Umbilical cord (tissue), 1 donor: ENCODE measurements at regions not wholly inside any gene's neighbourhood (a gene's known extent, or its start where the extent isn't known, plus 50 kb on each side); places are given as distances from the start of the nearest gene placed in this dataset.
"Not testable (repeated sequence)": the region's sequence is repeated elsewhere in the genome, so short reads cannot be mapped to it uniquely, and the experiment has no call there.

Source experiments
- DNase-seq: peaks from one replicate; pipeline ENCODE4 v3.0.0-alpha.2; 2015; ENCODE audit warnings: low spot score

DNA sequence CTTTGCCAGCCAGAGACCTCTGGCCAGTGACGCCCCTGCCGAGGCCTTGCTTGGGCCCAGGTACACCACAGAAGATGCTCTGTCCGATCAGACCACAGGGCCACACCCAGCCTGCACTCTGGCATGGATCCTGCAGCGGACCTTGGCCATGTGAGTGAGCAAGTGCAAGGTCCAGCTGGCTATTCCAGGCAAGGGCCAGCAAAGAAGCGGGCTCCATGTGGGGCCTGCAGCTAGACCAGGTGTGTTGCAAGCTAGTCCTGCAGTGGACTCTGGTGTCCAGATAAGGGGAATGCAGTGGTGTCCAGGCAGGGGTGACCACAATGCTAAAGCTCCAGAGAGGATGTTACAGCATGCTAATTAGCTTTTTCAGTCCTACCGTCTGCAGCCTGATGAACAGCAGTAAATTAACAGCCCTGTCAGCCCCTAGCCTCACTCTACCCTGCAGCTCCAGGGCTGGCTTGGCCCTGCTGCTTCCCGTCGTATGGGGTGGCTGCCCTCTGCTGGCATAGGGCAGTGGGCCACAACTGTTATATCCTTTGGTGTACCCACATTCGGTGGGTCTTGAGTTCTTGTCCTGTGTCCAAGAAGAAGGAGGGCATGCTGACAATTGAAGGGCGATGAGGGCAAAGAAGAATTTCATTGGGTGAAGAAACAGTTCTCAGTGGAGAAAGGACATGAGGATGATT is 284.5 kb upstream of the POU5F2 start:
- no peak for DNase-seq

DNA sequence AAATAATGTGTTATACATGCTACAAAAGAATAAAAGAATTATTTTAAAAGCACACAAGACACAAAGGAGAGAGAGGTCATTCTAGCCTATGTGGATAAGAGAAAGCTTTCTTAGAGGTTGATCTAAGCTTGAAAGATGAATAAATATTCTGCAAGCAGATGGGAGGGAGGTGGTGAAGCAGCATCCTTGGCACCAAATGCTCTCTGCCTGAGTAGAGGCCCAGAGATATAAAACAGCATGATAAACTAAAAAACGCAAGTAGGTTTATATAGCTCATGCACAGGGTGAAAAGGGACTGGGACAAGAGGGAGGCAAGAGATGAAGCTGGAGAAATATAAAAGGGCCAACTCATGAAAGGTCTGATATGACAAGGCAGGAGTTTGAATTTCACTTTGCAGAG is 283.2 kb upstream of the POU5F2 start:
- DNase-seq, result no peak

DNA sequence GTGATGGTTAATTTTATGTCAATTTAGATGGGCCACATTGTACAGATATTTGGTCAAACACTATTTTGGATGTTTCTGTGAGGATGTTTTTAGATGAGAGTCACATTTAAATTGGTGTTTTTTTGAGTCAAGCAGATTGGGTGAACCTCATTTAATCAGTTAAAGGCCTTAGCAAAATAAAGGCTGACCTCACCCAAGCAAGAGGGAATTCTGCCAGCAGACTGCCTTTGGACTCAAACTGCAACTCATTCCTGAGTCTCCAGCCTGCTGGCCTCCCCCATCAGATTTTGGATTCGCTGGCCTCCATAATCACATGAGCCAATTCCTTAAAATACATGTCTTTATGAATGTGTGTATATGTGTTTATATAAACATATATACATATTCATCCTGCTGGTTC is 282.7 kb upstream of the POU5F2 start:
- no peak for DNase-seq

DNA sequence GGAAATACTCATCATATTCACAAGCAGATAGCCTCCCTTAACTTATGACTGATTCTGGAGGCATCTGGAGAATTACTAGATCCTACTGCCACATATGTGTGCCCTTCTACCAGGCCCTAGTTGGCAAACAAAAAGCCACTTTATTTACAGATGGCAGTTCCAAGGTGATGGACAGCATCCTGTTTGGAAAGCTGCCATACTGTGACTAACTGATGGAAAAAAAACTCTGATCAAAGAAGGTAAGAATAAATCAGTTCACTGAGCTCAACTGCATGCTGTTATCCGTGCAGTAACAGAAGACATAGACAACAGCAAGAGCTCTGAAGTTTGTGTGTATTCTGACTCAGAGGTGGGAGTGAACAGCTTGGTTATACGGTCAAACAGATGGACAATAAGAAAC is 279.8 kb upstream of the POU5F2 start:
- no peak for DNase-seq

DNA sequence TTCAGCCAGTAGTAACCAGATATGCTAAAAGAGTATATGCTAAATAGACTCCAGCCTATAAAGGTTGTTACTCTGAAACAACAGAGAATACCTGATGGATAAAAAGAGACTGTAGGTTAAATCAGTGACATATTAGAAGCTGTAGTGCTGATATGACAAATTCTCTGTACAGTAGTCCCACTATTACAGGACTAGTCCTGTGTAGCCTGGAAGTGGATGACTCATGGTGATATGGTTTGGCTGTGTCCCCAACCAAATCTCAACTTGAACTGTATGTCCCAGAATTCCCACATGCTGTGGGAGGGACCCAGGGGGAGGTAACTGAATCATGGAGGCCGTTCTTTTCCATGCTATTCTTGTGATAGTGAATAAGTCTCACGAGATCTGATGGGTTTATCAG is 276.2 kb upstream of the POU5F2 start:
- no peak for DNase-seq

DNA sequence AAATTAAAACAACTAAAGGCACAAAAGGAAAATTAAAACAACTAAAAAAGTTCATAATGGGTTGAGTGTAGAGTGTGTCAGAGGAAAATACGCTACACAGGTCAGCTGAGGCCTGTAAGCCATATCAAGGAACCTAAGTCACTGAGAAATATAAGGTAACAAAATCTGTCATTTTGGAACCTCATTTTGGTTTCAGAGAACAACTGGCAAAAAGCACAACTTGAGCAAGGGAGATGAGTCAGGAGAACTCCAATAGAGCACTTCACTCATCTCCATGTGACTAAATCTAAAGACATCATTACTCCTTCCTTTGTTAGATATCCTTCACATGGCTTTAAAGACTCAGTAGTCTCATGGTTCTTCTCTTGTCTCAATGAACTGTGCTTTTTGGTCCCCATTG is 269.4 kb upstream of the POU5F2 start:
- no peak for DNase-seq

DNA sequence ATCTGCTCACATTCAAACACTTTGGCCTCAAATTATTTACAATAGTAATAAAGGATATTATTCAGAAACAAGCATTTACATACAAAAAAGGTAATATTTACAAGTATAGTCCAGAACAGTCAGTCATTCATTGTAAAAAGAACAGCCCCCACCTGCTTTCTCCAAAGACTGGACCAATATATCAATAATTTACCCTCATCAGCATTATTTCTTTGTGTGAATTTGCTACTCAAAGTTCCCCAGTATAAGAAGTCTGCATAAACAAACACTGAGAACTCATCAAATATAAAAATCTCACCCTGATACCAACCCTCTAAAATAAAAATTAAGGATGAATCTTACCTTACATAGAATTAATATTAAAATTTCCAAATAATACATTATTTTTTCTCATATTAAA is 267.8 kb upstream of the POU5F2 start:
- DNase-seq, result no peak

DNA sequence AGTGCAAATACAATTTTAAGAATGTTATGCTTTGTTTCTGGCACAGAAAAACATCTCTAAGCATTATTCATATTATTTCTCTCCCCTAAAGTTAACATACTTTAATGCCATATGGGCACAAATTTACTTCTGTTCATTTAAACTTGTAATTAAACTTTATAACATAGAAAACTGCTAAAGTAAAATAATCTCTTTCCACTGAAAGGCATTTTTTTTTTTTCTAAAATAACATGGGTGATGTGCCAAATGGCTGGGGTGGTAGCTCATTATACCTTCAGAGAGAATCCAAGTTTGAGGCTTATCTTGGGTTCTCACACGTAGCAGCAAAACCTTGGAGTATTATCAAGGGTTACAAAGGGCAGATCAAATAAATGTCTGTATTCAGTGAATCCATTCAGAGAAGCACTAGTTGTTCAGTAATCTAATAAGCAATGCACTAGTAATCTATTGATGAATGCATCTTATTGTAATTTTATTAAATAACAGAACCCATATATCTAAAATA is 257.6 kb upstream of the POU5F2 start:
- DNase-seq, result no peak

DNA sequence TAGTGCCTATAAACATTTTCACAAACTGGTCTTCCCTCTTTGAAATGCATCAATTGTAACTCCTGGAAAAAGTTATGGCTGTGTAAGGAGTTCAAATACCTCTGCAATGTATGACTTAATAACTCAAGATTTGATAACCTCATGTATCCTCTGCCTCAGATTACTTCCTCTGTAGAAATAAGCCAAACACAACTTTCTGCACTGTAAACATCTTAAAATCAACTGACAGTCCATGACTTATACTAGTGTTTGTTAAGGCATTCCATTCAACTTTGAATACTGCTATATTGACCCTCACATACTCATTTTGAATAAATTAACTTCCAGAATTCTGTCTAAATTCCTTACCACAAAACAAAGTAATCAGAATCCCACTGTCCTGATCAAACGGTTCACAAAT is 256.2 kb upstream of the POU5F2 start:
- DNase-seq, result no peak

DNA sequence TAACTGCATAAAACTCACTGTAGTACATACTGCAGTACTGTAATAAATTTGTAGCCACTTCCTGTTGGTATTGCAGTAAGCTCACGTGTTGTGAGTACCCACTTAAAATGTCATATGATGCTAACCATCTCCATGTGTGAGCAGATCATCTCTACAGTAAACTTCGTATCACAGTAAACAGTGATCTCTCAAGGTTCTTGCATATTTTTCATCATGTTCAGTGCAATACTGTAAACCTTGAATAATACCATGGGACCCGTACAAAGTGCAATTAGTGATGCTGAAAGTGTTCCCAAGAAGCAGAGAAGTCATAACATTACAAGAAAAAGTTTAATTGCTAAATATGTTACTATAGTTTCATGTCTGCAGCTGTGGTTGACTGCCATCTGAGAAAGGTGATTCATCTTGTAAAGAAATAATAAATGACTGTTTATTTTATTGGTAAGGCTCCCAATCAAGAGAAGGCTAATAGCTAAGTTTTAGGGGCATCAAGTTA is 253.8 kb upstream of the POU5F2 start:
- no peak for DNase-seq

DNA sequence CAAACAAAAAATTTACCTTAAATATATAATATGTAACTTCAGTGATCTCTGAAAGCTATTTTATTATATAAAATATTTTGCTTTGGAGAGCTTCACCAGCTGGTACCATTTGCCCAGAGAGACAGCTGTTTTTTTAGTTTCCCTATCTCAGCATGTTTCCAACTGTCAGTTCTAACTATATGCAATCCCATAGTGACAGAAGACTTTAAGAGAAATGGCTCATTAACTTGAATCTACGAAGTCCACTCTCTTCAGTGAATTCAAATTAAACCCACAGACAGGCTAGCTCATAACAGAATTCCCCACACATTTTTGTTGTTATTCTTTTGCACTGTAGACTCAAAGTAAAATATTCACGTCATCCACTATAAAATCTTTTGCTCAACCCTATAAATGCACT is 251.8 kb upstream of the POU5F2 start:
- DNase-seq, result no peak

DNA sequence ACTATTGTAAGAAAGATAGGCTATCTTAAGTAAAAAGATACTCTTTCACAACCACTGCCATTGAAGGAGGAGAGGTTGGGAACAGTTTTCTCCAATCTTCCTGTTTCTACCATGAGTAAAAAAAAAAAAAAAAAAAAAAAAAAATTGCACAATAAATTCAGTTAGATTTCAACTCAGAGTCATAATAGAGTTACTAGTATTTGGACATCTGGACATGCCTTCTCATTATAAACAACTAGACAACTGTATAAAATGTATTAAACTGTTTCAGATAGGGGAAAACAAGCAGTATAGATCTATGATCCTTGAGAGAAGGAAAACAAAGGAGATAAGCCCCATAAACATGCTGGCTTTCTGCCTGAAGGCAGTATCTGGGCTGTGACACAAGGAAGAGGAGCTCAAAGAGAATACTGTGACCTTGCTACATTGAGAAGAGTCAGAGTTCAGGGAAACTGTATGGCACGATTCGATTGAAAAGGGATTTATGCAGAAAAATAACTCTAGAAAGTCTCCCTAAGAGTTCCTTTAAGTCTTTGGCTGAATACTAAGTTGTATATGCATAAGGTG is 249.2 kb upstream of the POU5F2 start:
- no peak for DNase-seq

DNA sequence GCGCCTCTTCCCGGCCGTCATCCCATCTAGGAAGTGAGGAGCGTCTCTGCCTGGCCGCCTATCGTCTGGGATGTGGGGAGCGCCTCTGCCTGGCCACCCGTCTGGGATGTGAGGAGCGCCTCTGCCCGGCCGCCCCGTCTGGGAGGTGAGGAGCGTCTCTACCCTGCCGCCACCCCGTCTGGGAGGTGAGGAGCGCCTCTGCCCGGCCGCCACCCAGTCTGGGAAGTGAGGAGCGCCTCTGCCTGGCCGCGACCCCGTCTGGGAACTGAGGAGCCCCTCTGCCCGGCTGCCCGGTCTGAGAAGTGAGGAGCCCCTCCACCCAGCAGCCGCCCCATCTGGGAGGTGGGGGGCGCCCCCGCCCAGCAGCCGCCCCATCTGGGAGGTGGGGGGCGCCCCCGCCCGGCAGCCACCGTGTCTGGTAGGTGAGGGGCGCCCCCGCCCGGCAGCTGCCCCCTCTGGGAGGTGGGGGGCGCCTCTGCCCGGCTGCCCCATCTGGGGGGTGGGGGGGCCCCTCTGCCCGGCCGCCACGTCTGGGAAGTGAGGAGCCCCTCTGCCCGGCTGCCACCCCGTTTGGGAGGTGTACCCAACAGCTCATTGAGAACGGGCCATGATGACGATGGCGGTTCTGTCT is 244.7 kb upstream of the POU5F2 start:
- DNase-seq, result not testable (repeated sequence)

DNA sequence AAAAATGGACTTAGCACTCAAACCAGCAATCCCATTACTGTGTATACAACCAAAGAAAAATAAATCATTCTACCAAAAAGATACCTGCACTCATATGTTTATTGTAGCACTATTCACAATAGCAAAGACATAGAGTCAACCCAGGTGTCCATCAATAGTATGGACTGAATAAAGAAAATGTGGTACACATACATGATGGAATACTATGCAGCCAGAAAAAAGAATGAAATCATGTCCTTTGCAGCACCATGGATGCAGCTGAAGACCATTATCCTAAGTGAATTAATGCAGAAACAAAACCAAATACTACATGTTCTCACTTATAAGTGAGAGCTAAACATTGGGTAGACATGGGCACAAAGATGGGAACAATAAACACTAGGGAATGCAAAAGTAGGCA is 236.8 kb upstream of the POU5F2 start:
- DNase-seq, result no peak

DNA sequence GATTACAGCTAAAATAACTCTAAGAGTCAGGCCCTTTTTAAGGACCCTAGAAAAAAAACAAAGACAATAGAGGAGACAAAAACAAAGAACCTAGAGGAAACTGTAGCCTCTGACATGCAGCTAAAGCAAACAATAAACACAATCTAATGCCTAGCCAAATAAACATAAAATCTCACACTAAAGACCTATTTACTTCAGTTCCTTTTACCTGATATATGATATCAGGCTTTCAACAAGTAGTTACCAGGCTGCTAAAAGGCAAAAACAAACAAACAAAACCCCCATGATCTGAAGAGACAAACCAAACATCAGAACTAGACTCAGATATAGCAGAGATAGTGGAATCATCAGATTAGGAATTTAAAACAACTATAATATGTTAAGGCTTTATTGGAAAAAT is 226.5 kb upstream of the POU5F2 start:
- DNase-seq, result no peak

DNA sequence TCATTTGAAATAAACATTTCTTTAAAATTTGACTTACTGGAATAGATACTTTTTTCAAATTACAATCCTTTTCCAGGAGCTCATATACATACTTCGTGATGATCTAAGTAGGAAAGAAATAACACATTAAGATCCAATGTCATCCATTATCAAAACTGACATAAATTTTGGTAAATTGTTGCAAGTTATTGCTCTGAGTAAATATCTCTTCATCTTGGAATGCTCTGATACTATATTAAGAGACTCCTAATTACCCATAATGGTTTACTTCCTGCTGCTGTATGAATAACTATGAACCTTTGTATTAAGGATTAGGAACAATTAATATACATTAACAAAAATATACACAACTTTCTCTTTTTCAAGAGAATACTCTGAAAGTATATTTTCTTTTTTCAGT is 223.0 kb upstream of the POU5F2 start:
- no peak for DNase-seq

DNA sequence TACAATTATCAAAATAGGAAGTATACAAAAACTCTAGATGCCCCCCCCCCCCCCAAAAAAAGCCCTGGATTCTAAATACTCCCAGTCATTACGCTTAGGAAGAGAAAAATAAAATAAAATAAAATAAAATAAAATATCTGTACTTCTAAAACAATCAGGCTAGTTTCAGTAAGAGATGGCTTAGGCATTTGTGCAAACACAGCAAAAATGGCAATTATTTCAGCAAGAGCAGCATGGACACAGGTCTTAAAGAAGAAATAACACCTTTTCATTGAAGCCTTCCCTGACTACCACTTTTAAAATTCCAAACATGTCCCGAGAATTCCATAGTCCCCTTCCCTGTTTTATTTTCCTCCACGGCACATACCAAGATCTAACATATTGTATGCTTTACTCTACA is 218.6 kb upstream of the POU5F2 start:
- DNase-seq, result no peak

DNA sequence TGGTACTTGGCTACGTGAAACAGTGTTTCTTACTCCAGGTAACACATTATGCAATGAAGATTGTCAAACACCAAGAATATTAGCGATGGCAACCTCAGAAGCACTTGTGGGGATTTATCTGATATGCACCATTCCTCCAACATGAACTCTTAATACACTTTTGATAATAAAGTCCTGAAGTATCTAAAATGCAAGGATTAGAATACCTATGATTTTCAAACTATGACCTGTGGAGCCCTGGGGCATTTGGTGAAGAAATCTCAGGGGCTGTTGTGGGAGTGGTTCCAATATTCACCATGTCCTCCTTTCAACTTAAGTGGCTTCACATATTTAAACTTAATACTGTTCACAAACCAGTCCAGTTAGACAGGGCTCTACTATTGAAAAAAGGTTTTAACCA is 214.6 kb upstream of the POU5F2 start:
- DNase-seq, result no peak

DNA sequence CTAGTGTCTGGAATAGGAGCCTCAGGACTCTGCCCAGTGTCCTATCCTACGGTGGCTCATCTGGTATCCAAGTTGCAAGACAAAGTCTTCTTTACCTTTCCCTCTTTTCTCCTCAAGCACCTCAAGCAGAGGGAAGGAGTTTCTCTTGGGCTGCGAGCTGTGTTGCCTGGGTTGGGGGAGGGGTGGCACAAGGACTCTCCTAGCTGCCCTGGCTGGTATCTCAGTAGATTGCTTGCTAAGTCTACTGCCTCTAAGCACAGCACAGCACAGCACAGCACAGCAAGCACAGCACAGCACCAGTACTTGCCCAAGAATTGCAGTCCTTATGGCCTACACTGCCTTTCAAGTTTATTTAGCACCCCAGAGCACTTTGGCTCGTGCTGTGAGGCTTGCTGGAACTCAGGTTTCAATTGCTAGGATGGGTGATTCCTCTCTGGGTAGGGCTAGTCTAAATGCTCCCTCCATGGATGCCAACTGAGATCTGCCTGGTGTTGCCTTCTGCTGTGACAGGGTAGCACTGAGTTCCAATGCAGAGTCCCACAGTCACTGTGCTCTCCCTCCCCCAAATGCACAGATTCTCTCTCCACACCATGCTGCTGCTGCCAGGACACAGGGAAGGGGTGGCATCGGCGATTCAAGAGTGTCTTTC is 213.1 kb upstream of the POU5F2 start:
- DNase-seq, result no peak

DNA sequence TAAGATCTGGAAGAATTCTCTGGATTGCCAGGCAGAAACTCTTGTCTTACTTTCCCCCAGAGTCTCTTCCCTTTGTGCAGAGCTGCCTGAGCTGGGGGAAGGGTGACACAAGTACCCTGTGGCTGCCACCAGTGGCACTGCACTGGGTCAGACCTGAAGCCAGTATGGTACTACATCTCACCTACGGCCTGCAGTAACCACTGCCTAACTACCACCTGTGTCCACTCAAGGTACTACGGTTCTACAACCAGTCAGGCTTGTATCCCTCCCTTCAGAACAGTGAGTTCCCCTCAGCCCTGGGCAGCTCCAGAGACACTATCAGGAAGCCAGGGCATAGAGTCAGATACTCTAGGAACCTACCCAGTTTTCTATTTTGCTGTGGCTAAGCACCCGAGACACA is 212.0 kb upstream of the POU5F2 start:
- no peak for DNase-seq

DNA sequence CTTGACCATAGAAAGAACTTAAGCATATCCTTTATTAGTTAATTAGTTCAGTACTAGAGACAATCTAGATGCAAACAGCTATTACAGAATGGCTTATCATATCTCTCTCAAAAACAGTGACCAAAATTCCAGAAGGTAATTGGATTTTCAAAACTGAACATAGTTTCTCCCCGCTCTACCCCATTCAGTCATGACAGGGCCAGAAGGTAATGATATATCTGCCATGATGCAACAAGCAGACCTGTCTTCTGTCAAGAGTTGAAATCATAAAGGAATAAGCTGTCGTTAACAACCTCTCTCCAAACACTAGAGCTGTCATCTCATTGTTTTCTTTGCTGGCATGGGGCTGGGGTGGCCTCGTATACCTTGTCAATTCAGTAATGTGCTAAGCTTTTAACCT is 200.5 kb upstream of the POU5F2 start:
- DNase-seq, result peak; percentile 15

DNA sequence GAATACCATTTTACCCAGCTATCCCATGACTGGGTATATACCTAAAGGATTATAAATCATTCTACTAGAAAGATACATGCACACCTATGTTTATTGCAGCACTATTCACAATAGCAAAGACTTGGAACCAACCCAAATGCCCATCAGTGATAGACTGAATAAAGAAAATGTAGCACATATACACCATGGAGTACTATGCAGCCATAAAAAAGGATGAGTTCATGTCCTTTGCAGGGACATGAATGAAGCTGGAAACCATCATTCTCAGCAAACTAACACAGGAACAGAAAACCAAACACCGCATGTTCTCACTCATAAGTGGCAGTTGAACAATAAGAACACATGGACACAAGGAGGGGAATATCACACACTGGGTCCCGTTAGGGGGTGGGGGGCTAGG is 191.9 kb upstream of the POU5F2 start:
- not testable (repeated sequence) for DNase-seq

DNA sequence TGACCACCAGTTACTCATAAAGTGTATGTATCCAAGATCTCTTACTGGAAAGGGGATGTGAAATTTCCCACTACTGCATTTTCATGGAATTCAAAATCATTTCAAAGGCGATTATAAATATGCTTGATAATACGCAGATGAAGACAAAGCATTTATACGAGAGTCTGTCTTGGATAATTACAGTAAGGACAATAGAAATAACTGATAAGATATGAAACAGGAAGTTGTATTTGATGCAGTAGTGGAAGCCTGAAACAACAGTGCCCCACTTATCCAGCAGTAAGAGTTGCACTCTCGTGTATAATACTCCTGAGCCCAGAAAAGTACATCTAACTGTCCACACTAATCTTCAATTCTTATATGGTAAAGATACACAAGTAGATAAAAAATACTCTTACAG is 188.7 kb upstream of the POU5F2 start:
- DNase-seq, result no peak
